Fibroblast of the conjunctiva (primary cell): ENCODE measurements at regions not wholly inside any gene's neighbourhood (a gene's known extent, or its start where the extent isn't known, plus 50 kb on each side); places are given as distances from the start of the nearest gene placed in this dataset.
A peak's percentile ranks its signal among the peaks of the same experiment; 100 is the strongest.

Source experiments
- DNase-seq: peaks from one replicate; pipeline ENCODE4 v3.0.0-alpha.2; 2010; ENCODE audit warnings: low read depth

DNA sequence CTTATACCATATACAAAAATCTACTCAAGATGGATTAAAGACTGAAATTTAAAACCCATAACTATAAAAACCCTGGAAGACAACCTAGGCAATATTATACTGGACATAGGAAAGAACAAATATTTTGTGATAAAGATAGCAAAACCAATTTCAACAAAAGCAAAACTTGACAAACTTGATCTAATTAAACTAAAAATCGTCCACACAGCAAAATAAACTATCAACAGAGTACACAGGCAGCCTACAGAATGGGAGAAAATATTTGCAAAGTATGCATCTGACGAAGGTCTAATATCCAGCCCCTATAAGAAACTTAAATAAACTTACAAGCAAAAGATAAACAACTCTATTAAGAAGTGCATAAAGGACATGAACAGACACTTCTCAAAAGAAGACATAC lies 240.1 kb downstream of the HGF start:
- no peak for DNase-seq

DNA sequence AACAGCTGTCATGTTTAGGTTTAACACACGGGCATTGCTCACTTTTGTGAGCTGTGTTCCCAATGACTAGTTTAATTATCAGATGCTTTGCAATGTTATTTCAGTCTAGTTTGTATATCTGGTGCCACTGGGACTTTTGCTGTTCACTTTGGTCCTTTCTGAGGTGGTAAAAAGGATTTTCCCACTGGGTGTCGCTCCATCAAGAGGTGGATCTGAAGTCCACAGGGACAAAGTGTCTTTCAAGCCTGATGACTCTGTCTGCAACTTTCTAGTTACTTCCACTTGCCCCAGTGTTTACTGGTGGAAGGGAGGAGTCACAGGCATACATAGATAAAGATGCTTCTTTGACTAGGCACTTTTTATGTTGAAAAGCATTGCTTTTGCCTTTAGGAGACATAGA lies 242.2 kb downstream of the HGF start:
- DNase-seq: no peak

DNA sequence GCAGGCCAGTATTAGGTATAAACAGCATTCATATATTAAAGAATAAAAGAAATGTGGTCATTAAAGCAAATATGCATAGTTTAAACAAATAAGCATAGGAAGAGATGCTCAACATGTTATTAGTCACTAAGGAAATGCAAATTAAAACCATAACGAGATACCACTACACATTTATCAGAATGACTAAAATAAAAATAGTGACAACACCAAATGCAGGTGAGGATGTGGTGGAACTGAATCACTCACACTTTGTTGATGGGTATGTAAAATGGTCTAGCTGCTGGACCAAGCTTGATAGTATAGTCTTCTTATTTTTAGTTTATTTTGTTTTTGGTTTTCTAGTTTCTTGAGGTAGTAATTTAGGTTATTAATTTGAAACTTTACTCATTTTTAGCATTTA lies 242.9 kb downstream of the HGF start:
- DNase-seq: no peak

DNA sequence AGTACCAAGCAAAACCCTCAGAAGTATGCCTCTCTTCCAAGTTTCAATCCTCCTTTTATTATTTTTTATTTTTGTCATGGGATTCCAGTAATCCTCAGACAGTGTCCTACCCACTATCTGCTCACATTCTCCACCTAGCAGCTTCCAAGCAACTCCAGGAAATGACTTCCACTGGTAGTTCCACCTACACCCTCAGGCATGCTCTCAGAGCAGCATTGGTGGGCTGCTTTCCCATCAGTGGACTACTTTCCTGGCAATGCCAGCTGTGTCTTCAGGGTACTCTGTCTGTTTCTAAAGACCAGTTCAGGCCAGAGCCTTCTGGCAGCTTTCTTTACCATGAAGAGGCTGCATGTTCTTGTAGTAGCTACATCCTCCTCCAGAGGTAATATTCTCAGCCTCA lies 244.0 kb downstream of the HGF start:
- DNase-seq: no peak

DNA sequence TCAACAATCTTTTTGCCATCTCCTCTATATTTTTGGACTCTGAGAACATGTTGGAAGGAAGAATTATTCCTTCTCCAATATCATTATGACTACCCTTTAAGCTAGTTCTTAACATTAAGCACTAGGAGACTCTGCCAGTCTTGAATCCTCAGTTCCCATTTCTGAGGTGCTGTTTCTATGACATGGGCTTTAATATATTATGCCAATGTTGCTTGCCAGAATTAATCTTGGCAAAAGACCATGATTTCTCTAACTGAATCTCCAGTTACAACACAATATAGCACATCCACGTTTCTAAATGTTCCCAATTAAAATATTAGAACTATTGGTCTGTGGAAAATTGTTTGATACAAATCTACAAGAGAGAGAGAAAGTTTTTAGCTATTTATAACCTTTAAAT lies 250.0 kb downstream of the HGF start:
- DNase-seq: no peak

DNA sequence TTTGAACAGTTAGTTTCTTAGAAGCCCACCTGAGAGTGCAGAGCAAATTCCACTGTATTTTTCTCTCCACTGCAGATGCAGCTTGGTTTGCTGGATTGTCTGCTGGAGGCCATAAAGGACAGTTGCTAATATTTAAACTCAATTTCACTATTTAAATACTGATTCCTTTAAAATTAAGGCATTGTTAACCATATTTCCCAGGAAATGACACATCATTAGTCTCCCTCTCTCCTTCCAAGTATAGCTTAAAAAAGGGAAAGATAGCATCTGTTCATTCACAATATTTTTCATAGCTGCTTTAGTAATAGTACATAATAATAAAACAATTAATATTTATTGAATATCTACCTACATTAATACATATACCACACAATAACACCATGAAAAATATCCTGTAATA lies 252.9 kb downstream of the HGF start:
- DNase-seq: no peak

DNA sequence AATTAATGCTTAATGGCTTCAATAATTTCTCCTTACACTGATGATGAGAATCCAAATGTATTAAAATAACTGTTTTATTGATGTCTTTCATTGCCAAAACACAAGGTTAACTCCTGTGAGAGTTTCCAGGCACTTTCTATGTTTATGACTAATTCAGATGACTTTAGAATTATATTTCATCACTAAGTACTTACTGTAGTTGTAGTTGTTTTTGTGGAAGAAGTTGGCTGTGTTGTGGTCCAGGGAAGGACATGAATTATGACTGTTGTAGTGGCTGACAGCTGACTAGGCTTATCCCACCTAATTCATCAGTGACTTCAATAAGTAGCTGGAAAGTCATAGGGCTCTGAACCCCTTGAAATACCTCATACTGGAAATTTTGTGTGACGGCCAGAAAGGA lies 254.8 kb downstream of the HGF start:
- DNase-seq: no peak

DNA sequence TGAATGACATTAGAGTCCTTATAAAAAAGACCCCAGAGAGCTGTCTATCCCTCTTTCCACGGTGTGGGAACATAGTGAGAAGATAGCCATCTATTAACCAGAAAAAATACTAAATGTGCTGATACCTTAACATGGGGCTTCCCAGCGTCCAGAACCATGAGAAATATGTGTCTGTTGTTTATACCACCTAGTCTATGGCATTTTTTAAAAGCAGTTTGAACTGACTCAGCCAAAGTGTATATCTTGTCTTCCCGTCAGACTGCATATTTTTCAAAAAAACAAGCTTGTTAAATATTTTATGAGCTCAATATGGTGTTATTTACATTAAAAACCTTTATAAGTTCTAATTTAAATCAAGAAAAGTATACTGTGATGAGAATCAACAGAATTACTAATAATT lies 255.3 kb downstream of the HGF start:
- no peak for DNase-seq

DNA sequence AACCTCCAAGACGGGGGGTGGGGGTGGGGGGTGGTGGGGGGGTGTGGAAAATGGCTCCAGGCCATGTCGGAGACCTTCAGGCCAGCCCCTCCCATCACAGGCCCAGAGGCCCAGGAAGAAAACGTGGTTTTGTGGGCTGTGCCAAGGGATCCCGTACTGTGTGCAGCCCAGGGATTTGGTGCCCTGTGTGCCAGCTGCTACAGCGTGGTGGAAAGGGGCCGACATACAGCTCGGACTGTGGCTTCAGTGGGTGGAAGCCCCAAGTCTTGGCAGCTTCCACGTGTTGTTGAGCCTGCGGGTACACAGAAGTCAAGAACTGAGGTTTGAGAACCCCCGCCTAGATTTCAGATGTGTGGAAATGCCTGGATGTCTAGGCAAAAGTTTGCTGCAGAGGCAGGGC lies 259.7 kb downstream of the HGF start:
- no peak for DNase-seq

DNA sequence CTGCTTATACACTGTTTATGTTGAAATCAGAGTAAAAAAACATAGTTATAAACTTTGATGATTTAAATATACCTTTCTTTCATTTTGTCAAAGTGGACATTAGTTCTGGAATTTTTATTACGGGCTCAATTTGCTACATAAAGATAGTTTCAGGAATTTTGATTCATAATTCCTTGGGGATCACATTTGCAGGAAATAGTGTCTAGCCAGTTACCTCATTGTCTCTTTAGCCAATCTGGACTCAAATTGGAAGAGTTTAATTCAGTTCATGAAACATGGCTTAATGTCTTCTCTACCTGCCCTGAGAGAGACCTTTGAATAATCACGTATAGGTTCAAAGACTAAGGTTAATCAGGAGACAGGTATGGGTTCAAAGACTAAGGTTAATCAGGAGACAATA lies 262.6 kb downstream of the HGF start:
- DNase-seq: no peak

DNA sequence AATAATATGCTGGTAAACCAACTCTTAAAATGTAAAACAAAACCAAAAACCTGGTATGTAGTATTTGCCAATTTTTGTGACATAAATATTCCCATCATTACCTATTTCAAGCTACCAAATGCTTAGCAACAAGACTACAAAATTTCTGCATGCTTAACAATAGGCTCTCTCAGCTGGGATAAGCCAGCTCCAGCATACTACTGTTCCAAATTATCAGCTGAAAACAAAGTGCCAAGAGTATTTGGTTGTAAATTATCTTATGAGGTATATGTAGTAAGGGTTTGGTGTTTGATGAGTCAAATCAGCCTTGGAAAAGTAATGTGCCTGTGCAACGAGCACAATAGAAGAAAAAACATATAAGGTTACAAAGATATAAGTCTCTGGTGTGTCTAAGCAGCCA lies 263.2 kb downstream of the HGF start:
- no peak for DNase-seq

DNA sequence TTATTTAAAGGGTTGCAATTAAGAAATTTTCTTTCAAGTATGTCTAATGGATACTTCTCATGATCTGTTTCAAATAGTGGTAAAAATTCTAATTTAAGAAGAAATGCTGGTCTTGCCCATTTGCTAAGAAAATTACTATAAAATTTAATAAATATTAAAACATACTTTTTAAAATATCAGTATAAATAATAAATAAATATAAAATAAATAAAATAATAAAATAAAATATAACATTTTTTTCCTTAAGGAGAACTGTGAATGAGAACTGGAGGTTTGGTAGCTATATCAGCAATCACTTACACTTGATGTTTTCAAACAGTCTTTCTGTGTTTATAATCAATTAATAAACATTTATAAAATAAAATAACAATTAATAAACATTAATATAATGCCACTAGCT lies 266.1 kb downstream of the HGF start:
- DNase-seq: no peak

DNA sequence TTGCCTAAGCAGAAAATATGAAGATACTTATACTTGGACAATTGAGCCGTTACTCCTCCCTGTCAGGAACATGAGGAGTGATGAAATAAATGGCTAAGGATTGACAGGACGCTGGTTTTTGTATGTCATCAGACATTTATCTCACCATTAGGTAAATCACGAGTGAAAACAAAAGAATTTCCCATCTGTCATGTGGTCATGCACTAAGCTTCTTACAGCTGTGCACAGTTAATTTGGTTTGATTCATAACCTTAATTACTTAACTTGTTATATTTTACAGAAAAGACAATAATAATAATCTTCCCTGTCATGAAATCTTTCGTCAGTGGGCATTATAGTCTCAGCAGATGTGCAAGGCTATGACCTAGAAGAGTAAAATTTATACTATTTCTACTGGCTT lies 266.5 kb downstream of the HGF start:
- DNase-seq: no peak

DNA sequence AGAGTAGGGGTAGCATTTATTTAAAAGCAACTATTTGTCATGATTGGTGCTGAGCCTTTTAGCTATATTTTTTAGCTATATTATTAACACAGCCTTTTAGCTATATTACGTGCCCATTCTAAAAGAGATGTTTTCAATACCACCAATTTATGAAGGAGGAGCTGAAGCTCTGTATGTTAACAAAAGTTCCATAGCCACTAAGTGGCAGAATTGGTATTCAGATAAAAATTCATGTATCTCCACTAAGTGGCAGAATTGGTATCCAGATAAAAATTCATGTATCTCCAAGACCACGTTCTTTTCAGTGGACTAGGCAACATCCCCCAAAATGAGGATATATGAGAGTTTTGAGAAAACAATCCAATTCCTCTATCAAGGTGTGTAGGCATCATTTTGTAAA lies 268.6 kb downstream of the HGF start:
- DNase-seq: peak; percentile 62

DNA sequence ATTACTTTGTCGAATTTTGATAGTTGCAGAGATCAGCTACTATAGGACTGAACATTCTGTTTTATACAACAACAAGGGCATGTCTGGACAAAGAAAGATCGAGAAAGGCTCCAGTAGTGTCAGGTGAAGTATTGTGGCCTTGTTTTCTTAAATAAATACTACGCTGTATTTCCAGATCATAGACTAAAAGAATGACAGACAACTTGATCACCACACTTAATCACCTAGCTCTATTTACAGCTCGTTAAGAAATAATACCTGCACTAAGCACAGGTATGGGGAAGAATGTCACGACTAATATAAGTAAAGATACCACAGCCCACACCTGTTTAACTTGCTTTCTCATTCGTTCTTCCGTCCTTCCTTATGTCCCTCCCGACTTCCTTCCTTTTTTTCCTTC lies 269.2 kb downstream of the HGF start:
- no peak for DNase-seq

DNA sequence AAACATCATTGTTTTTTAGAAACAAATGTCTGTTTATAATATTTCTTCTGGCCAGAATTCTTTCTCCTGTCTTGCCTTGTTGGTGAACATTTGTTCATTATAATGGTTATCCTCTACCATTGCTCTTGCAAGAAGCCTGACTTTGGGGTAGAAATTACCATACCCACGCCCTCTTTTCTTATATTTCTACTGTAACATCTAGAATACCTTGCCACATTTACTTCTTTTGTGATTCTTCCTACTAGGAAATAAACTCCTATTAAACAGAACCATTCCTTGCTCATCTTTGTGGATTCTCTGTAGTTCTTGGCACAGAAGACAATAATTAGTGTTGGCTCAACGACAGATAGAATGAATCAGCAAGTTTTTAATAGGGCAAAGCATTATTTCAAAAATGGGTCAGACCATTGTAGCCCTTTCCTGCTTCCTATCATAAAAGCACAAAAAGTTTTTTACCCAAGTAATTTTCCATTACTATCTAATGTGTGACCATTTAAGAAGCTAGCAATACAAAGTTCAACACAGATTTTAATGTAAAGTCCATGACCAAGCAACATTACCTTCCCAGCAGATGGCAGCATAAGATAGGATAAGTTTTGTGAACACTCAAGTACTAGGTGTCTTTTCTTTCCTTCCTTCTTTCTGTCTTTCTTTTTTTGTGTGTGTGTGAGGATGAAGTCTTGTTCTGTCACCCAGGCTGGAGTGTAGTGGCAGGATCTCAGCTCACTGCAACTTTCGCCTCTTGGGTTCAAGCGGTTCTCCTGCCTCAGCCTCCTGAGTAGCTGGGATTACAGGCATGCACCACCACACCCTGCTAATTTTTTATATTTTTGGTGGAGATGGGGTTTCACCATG lies 270.4 kb downstream of the HGF start:
- peak; percentile 91 for DNase-seq

DNA sequence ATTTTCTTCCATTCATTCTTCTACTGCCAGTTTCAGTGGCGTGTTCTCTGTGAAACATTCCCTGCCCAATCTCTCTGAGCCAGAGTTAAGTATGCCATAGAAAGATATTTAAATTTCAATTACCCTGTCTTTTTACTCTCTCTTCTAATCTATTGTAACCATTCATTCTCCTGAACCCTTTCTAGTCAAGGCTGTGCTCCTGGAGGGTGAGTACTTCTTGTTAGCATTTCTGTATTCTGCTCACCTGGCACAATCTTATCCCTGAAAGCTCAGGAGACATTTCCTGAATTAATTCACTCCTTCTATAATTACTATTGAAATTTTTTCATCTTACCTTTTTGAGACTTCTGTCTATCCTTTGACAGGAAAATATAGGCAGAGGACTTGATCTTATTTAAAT lies 271.7 kb downstream of the HGF start:
- DNase-seq: no peak

DNA sequence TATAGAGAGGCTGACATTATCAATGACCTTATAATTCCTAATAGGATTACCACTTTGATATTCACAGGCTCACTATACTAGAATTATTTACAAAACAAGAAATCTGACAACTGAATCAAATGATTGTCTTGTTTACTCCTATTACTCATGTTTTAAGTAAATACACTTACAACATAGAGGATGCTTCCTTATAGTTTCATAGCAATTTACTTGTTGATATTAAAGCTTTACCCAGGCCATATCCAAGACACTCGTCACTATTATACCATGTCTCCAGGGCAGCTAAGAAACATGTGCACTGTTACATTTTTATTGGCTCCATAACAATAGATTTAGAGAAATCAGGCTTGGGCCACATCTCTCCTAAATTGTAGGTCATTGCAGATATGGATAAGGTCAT lies 276.9 kb downstream of the HGF start:
- DNase-seq: no peak

DNA sequence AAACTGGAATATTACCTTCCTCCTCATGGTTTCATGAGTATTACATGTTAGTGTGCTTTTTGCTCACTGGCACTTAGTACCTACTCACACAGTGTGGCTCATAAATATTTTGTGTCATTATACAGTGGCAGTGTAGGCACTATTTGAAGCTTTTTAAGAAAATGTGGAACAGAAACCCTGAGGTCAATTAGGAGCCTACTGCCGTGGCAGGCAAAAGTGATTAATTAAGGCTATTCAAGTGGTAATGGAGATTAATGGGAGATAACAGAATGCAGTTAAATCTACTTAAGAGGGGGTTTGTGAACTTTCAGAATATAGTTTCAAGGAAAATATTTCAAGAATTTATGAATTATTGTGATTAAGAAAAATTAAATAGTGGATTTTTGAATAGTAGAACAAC lies 277.6 kb downstream of the HGF start:
- DNase-seq: no peak

DNA sequence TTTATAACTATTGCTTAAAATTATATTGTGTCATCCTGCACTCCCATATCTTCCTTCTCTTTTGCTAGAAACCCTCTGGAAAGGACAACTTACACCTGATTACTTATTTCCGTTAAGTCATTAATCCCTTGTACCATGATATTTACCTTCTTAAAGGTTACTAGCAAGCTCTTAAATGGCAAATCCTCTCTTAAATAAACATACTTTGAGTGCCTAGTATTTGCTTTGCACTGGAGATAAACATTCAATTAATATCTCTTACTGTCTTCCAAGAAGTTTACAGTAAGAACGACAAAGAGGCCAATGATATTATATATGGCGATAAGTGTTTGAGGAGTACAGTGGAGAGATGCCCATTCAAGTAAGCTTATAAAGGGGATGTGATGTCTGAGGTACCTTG lies 278.3 kb downstream of the HGF start:
- no peak for DNase-seq

DNA sequence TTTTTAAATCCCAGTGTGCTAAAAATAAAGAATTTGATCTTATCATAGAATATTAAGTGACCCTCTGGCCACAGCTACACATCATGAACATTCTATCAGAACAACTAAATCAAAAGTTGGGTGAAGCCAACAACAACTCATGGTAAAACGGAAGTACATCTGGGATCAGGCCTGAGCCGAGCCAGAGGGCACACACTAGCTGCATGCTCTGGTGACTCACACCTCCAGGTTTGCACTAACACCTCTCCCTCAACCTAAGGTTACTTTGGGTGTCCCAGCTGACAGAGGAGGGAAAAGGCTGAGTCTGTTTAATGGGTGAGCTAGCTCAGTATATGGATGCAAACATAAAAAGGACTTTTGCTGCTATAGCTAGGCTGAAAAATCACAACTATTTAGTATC lies 281.6 kb downstream of the HGF start:
- DNase-seq: no peak

DNA sequence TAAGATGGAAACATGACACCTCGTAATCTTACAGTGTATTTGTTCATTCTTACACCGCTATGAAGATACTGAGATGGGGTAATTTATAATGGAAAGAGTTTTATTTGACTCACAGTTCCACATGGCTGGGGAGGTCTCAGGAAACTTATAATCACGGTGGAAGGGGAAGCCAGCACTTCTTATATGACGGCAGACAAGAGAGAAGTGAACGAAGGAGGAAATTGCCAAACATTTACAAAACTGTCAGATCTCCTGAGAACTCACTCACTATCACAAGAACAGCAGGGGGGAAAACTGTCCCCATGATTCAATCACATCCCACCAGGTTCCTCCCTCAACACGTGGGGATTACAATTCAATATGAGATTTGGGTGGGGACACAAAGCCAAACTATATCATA lies 282.3 kb downstream of the HGF start:
- no peak for DNase-seq

DNA sequence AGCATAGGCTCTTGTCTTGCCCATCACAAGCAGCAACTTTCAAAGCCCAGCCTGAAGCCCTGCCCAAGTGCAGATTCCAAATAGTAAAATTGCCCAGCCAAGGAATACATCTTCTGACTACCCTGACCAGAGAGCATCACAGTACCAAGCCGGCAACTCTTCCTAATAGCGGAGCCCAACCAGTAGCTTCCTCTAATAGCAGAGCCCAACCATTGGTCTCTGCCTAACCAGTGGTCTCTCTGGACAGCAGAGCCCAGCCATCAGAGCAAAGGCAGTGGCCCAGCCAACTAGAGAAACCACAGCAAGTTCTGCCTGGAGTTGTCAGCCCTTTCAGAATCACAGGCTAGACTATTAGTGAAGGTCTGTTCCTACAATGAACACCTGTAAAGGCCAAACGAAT lies 285.6 kb downstream of the HGF start:
- DNase-seq: peak; percentile 63

DNA sequence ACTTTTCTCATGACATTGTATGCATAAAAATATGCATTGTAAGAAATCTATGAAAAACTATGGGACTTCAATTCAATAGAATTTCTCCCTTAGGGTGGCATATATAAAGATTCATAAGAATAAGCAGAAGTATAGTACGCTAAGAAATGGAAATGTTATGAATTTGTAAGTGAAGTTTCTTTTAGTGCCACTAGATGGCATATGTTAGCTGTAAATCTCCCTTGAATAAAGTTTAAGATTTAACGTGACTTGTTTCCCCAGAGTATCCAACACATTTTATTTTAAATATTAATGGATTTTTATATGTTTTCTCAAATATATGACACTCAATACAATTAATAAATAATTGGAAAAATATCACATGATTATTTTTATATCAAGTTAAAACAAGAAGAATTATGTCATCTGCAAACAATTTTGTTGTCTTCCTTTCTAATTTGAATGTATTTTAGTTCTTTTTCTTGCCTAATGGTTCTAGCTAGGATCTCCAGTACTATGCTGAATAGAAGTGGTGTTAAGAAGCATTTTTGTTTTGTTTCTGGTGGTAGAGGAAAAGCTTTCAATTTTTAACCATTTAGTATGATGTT lies 287.2 kb downstream of the HGF start:
- DNase-seq: peak; percentile 39
